HG02759 (cell line): ENCODE measurements at regions not wholly inside any gene's neighbourhood (a gene's known extent, or its start where the extent isn't known, plus 50 kb on each side); places are given as distances from the start of the nearest gene placed in this dataset.

Experiments
- ATAC-seq: cut with Tn5 transposase; IDR thresholded peaks from one replicate; pipeline ENCODE4 v1.9.1; 2021; ENCODE audit warnings: mild to moderate bottlenecking, moderate library complexity; ENCODE audit not compliant: unreplicated experiment

DNA sequence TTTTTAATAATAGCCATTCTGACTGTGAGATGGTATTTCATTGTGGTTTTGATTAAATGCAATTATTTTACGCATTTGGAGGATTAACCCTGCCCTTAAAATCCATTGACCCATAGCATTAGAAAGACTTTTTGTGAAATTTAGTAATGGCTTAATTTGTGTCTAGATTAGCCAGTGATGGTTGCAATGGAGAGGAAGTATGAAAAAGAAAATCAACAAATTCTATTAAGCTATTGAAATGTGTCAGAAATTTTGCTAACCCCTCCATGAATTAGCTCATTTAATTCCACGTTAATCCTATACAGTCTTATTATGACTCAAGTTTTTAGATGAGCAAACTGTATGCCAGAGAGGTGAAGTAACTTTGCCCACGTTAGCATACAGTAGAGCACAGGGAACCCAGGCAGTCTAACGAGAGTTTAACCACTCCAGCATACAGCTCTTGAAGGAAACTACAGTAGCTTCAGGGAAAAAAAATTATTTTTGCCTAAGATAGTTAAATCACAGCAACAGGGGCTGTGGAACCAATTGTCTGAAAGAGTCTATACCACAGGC lies 158.2 kb upstream of the PPP2R2B start:
- ATAC-seq = no peak

DNA sequence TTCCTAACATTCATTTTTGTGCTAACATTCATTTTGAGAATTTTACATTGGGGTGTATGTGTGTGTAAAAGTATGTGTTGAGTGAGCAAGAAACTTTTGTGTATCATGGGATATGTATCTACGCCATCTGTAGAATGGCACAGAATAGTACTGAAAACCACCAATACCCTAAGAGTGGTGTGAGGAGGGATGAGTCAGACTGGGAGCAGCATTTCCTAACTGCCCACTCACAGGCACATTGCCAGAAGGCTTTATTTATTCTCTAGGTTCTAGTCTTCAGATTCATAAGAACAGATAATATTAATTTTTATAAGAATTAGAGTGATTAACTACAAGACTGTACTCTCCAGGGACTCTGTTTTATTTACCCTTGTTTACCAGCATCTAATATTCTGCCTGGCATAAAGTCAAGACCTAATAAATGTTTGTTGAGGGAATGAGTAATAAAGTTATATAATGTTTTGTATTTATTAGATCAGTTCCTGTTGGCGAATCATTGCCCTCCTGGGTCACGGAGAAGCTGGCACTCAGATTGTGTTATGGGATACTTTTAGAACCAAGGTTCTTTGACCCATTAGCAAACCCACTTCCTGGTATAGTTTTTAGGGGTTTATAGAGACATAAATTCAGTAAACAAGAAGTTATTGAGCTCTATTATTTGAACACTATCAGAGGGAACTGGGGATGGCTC lies 159.1 kb upstream of the PPP2R2B start:
- no peak for ATAC-seq

DNA sequence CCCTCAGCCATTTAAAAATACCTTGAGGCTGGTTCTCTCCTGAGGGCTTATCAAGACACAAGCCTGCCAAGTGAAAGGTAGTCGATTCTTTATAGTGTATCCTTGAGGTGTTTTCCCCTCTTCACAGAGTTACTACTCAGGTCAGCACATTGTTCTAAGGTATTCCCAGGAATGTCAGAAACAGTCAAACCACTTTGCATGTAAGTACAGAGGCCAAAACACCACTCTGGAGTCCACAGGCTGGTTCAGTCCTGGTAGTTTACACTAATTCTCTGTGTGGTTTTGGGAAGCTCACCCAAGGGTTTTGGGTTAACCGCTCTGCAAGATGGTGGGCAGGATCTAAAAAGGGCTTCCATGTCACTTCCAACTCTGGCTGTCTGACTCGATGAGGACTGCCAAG lies 162.3 kb upstream of the PPP2R2B start:
- ATAC-seq = no peak

DNA sequence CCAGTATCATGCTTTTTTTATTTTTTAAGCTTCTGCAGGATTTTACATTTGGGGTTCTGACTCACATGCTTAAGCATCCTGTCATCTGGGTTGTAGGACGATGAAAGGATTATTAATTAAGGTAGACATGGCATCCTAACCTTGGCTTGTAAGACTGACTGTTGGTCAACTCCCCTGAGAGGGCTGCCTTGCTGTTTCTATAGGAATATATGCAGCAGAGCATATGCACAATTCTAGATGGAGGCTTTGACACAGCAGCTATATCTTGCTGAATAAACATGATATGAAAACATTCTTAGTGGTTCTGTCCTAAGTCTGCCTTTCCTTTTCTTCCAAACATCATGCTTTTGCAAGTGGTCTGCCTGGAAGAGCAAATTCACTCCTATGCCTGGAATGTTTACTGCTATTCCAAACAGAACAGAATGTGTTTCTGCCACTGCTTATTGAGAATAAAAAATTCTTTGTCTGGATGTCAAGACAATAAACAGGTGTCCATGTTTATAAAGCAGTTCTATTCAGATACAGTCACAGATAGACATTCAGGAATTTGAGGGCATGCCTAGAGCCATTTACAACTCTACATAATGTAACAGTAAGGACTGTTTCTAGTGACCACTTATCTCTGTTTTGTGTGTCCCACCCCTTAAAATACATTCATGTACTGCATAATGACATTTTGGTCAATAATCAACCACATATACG lies 166.2 kb upstream of the PPP2R2B start:
- ATAC-seq = no peak

DNA sequence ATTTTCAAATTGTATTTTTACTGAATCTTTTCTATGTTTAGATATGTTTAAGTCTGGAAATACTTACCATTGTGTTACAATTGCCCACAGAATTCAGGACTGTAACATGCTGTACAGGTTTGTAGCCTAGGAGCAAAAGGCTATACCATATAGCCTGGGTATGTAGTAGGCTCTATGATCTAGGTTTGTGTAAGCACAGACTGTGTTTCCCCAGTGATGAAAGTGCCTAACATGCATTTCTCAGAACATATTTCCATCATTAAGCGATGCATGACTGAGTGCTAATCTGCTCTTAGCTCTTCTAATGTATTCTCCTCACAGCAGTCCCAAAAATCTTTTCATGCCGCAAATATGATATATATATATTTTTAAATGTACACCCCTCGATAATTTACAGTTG lies 166.7 kb upstream of the PPP2R2B start:
- ATAC-seq = no peak

DNA sequence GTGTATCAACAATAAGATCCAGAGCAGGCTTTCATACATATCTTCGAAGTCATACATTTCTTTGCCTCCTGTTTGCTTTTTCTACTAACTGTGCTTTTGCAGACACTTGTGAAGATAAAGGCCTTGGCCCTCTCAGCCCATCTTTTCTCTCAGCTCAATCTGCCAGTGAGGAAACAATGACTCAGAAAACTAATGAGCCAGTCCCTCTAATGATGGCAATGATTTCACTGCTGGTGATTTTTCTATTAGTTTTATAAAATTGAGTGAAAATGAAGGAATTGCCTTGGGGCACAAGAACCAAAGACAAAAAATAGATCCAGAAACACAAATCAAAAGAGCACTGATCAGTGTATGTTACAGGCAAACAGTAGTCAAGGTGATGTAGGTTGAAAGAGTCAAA lies 167.7 kb upstream of the PPP2R2B start:
- no peak for ATAC-seq

DNA sequence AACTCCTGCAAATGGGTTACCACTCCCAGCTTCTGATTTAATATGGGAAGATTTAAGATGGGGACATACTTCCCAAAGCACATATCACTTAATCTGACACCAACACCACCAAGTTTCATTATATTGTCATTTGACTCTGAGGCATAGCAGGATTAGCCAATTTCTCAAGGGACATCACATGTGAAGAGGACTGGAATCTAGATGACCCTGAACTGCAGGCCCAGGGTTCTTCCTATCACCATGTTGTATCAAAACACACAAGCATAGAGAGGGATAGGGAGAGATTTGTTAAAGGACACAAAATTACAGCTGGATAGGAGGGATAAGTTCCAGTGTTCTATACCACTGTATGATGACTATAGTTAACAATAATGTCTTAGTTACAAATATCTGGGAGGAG lies 168.3 kb upstream of the PPP2R2B start:
- no peak for ATAC-seq

DNA sequence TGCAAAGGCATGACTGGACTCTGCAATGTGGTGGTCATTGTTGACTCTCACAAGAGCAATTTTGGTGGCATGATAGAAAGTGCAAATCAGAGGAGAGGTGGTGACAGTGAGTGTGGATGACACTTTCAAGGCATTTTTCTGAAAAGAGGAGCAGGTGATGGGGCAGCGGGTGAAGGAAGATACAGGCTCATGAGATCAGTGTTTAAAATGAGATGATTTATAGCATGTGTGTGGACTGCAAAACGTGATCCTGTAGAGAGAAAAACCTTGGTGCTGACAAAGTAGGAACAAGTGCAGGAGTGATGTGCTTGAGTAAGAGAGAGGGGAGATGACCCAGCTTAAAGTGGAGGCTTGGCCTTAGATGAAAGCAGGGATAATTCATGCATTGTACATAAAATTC lies 171.2 kb upstream of the PPP2R2B start:
- no peak for ATAC-seq

DNA sequence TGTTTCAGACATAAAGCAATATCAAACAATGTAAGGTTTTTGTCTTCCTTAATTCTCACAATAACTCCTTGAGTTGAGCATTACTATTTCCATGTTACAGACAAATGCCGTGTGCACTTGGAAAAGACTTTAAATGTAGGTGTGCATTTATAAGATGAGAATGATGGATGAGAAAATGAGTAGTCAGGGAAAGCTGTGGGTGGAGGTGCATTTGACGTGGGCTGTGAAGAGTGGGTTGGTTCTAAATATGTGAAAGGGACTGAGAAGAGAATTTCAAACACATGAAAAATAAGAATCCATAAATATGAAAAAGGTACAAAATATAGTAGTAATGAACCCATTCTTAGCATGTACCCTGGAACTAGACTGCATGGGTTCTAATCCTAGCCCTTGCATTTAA lies 171.6 kb upstream of the PPP2R2B start:
- no peak for ATAC-seq

DNA sequence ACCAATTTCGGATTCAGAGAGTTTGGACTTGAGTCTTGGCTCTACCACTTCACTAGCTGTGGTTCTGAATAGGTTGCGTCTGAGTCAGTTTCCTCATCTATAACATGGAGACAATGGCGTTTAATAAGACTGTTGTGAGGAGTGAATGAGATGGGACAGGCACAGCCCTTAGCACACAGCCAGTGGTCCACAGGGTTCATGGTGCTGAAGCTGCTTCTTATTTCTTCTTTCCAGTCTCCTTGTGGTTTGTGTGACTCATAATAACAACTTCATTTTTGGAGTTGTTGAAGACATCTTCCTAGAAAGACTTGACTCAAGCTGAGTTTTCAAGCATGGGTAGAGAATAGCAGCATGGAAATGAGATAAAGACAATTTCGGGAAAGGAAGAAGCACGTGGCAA lies 172.6 kb upstream of the PPP2R2B start:
- ATAC-seq = no peak

DNA sequence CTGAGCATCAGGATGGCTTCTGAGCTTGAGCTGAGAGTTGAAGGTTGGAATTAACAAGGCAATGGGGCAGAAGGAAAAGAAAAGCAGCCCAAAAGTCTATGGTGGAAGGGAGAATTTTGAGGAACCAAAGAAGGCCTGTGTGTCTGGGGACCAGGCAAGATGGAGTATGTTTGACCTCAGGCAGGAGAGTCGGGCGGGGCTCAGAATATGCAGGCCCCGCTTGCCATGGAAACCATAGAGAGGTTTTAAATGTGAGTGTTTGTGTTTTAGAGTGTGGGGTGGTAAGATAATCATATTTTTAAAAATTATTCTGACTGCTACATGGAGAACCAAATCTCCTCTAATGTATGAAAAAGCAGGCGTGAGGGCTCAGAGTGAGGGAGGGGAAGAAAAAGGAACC lies 174.0 kb upstream of the PPP2R2B start:
- no peak for ATAC-seq

DNA sequence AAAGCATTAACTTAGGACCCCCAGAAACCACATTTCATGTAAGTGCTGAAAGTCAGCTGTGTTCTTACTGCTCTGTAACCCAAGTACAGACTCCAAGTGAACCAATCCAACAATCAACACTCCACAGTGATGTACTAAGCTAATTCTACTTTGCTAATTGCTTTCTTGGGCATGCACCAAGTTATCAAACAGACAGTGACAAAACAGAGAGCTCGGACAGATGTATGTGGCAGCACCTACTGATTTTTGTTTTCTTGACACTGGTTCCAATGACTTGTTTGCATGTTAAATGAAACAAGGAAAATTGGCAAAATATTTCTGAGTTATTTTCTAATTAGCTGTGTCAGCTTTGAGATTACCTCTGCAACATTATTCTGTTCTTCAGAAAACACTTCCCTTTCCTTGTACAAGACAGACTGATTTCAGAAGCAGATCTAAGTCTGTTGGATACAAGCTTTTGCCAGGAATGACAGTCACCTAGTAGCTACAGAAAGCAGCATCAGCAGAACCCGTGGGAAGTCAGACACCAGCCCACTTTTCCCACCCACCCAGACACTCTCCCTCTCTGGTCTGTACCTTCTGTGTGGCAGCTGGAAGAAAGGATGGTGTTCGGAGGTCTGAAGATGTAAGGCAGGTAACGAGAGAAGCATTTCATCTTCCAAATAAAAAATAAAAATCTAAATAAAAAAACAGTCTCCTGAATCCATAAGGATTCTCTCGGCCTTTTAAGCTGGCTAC lies 176.7 kb upstream of the PPP2R2B start:
- ATAC-seq = no peak

DNA sequence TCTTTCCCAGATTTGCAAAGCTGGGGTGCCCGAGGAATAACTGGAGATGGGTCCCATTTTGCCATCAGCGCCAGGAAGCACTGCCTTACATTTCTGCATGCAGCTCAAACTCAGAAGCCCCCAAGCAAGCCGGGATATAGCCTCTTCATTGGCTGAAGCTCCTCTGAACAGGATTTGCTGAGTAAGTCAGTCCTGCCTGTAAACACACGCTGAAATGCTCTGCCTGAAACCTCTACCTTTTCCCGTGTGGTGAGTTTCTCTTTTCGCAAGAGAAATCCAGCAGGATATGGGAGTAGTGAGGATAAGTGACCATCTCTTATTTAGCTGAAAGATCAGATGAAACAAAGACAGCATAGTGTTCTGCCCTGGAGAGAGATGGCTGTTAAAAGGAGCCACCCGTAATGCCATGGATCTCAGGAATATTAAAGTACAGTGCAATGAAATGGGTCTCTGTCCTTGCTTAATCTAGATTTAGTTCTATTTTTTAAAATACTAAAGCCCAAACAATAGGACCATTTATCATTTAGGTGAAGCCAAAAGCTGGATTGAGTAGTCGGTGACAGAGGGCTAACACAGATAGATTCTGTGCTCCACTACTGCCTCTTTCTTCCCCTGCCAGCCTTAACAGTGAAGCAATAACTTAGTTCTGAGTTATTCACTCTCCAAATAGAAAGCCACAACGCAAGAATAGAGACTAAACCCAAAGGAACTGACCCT lies 177.5 kb upstream of the PPP2R2B start:
- ATAC-seq = no peak

DNA sequence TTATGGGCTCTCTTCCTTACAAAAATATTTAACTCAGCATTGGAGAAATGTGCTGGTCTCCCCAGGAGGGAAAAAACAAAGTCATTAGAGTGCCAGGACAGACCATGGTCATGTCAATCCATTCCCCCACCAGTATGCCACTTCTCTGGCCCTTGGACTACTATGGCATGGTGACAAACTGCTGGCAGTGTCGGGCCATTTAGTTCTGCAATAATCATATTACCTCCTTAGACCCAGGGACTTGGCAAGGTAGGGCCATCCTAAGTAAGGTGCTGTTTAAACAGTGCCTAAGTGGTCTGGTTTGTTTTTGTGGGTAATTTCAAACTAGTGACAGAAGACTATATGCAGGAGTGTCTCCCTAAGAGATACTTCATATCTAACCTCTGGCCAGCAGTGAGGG lies 177.8 kb upstream of the STK32A start:
- ATAC-seq = no peak

DNA sequence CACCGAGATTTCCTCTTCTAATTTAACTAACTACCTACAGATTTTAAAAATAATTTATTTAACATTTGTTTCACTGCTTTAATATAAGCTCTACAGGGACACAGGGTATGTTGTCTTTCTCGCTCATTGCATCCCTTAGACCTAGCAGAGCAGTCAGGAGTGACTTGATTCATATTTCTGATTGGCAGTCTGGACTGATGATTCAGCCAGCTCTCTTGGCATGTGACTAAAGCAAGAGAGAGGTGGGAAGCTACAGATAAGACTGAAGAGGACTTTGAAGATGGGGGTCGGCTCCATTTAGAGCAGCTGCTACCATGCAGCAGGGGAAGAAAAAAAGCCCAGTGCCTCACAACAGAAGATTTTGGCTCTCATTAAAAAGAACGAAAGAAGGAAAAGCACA lies 173.4 kb upstream of the STK32A start:
- ATAC-seq = no peak

DNA sequence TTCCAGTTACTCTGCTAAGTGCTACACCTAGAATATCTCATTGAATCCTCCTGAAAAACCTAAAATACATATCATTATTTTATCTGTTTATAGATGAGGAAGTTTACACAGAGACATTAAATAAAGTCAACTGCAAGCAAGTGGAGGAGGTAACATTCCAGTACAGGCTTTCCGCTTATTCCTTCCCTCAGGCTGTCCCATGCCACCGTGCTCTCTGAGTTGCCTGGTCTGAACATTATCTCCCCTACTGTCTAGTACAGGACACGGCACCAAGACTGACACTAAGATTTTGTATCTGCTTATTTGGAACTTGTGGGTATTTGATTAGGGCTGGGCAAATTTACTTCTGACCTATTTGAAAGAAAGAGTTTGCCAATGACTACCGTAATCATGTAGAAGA lies 172.4 kb upstream of the STK32A start:
- ATAC-seq = no peak

DNA sequence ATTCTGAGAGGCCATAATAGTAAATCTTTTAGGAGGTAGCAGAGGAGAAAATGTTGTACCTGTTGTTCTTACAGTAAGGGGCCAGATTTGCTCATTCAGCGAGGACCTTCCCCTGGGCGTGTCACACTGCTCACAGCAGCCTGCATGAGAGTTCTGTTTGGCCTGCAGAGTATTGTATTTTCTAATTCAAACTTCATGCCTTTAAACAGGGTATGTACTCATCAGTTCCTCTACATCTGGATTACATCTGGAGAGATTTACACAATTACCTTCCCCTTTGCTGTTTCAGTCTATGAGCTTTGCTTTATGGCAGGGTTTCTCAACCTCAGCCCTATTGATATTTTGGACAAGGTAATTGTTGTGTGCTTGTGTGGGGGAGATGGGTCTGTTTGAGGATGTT lies 170.9 kb upstream of the STK32A start:
- ATAC-seq = no peak

DNA sequence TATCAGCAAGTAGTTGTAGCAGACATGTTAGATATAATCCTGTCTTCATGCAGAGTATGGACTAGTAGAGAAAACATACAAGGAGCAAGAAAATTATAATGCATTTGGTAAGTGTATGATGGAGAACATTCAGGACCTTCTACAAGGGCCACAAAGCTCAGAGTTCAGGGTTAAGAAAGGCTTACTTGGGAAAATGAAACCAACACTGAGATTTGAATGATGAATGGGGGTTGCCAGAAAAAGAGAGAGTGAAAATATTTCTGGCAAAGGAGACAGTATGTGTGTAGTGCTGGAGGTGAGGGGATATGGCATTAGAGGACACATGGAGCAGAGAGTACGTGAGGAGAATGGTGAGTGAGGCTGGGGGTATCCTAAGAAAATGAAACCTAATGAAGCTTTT lies 169.8 kb upstream of the STK32A start:
- ATAC-seq = peak; percentile 72

DNA sequence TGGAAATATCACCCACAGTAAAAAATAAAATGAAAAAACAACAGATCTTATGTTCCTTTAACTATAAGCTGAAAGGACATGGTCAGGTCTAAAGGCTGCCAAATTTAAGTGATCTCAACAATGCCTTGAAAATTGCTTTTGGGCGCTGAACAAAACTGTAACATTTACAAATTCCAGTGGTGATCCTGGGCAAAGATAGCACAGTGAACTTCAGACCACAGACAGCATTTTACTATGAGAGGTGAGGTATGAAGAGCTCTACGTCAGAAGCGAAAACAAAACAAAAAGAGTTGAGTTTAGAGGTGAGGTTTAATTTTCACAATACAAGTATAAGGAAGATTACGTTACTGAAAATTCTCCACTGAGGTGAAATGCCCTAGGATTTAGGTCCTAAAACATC lies 165.8 kb upstream of the STK32A start:
- ATAC-seq = no peak

DNA sequence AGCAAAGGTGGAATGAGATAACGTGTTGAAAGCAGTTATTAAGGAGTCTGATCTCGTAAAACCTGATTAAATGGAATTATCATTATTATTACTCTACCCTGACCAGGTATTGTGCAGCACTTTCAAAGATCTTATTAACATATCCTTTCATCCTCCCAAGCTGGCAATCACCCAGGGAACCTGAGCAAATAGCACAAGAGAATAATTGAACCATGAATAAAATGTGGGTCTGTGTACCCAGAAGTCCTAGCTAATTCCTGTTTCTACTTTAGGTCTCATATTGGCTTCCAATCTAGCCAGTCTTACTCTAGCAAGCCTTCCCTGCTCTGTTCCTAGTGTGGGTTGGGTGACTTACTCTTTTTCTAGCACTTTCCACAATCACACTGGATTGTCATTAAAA lies 162.2 kb upstream of the STK32A start:
- no peak for ATAC-seq

DNA sequence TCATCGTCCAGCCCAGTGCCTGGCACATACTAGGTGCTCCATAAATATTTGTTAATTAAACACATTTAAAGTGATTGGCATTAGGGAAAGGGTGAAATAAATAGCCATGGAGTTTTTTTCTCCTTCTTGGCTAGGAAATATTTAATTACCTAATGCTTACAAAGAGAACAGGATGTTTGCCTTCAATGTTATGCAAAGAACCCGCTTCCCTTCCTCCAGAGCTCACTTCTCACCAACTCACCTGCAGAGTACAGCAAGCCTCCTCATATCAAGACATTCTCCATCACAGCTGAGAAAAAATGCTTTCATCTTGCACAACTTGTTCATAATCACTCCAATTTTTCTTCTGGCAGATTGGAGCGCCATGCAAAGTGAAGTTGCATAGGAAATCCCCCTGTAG lies 161.7 kb upstream of the STK32A start:
- ATAC-seq = no peak
